ENCODE measurements at regions not wholly inside any gene's neighbourhood (a gene's known extent, or its start where the extent isn't known, plus 50 kb on each side); places are given as distances from the start of the nearest gene placed in this dataset.
"Not testable (repeated sequence)": the region's sequence is repeated elsewhere in the genome, so short reads cannot be mapped to it uniquely, and the experiment has no call there.

- Histone ChIP-seq H3K27me3 (ENCODE audit: control insufficient read depth in 1 of 2, insufficient read depth in 2 of 2, low read length in 2 of 2) (peaks cover 20 to 25% of the 10 kb centered on the region in 2 donors), H3K9me3 (ENCODE audit: control insufficient read depth in 2 of 2, low read length in 2 of 2) (no peaks in the 10 kb centered on the region), H3K27ac (ENCODE audit: low read length) (no peak overlapping the region), H3K36me3 (ENCODE audit: control insufficient read depth in 2 of 2, insufficient read depth in 2 of 2, low read length in 2 of 2) (no peaks in the 10 kb centered on the region), H3K4me3 (ENCODE audit: low read length in 2 of 2) (no peak overlapping the region), H3K4me1 (ENCODE audit: control insufficient read depth, insufficient read depth, low read length) (peaks cover 3% of the 10 kb centered on the region), H3K9ac (ENCODE audit: low read length in 2 of 2) (no peak overlapping the region)
These were observed 50.2 kb upstream of the FGF3 start for GRCh38 chr11:69869311-69869939.

- peaks cover 14 to 17% of the 10 kb centered on the region in 2 donors for H3K27me3 ChIP-seq (ENCODE audit: control insufficient read depth in 1 of 2, insufficient read depth in 2 of 2, low read length in 2 of 2)
- no peak overlapping the region for H3K9ac ChIP-seq (ENCODE audit: low read length in 2 of 2)
- peaks cover 3% of the 10 kb centered on the region for H3K4me1 ChIP-seq (ENCODE audit: control insufficient read depth, insufficient read depth, low read length)
- no peaks in the 10 kb centered on the region for H3K36me3 ChIP-seq (ENCODE audit: control insufficient read depth in 2 of 2, insufficient read depth in 2 of 2, low read length in 2 of 2)
- no peaks in the 10 kb centered on the region for H3K9me3 ChIP-seq (ENCODE audit: control insufficient read depth in 2 of 2, low read length in 2 of 2)
- H3K27ac ChIP-seq (ENCODE audit: low read length), result no peak overlapping the region
- H3K4me3 ChIP-seq (ENCODE audit: low read length in 2 of 2), result no peak overlapping the region
These were observed 51.5 kb upstream of the FGF3 start for GRCh38 chr11:69870766-69871165.

- Histone ChIP-seq H3K4me3 (ENCODE audit: low read length in 2 of 2) (no peak overlapping the region), H3K36me3 (ENCODE audit: control insufficient read depth in 2 of 2, insufficient read depth in 2 of 2, low read length in 2 of 2) (no peaks in the 10 kb centered on the region), H3K9me3 (ENCODE audit: control insufficient read depth in 2 of 2, low read length in 2 of 2) (no peaks in the 10 kb centered on the region), H3K27me3 (ENCODE audit: control insufficient read depth in 1 of 2, insufficient read depth in 2 of 2, low read length in 2 of 2) (peaks cover 3 to 6% of the 10 kb centered on the region in 2 donors), H3K9ac (ENCODE audit: low read length in 2 of 2) (no peak overlapping the region), H3K27ac (ENCODE audit: low read length) (no peak overlapping the region), H3K4me1 (ENCODE audit: control insufficient read depth, insufficient read depth, low read length) (peaks cover 3% of the 10 kb centered on the region)
These were observed 54.2 kb upstream of the FGF3 start for GRCh38 chr11:69873166-69874077.

- H3K9me3 ChIP-seq (ENCODE audit: control insufficient read depth in 2 of 2, low read length in 2 of 2), result no peaks in the 10 kb centered on the region
- H3K27ac ChIP-seq (ENCODE audit: low read length), result no peak overlapping the region
- no peaks in the 10 kb centered on the region for H3K36me3 ChIP-seq (ENCODE audit: control insufficient read depth in 2 of 2, insufficient read depth in 2 of 2, low read length in 2 of 2)
- no peak overlapping the region for H3K4me3 ChIP-seq (ENCODE audit: low read length in 2 of 2)
- peaks cover 3 to 4% of the 10 kb centered on the region in 2 donors for H3K27me3 ChIP-seq (ENCODE audit: control insufficient read depth in 1 of 2, insufficient read depth in 2 of 2, low read length in 2 of 2)
- H3K9ac ChIP-seq (ENCODE audit: low read length in 2 of 2), result no peak overlapping the region
- peaks cover 3% of the 10 kb centered on the region for H3K4me1 ChIP-seq (ENCODE audit: control insufficient read depth, insufficient read depth, low read length)
These were observed 55.2 kb upstream of the FGF3 start for GRCh38 chr11:69874178-69874983.

GRCh38 chr11:69874984-69875624 is 55.9 kb upstream of the FGF3 start:
- Histone ChIP-seq H3K9me3 (ENCODE audit: control insufficient read depth in 2 of 2, low read length in 2 of 2) (no peaks in the 10 kb centered on the region), H3K4me3 (ENCODE audit: low read length in 2 of 2) (no peak overlapping the region), H3K9ac (ENCODE audit: low read length in 2 of 2) (no peak overlapping the region), H3K27ac (ENCODE audit: low read length) (no peak overlapping the region), H3K4me1 (ENCODE audit: control insufficient read depth, insufficient read depth, low read length) (peaks cover 3% of the 10 kb centered on the region), H3K27me3 (ENCODE audit: control insufficient read depth in 1 of 2, insufficient read depth in 2 of 2, low read length in 2 of 2) (peaks cover 3 to 4% of the 10 kb centered on the region in 2 donors), H3K36me3 (ENCODE audit: control insufficient read depth in 2 of 2, insufficient read depth in 2 of 2, low read length in 2 of 2) (no peaks in the 10 kb centered on the region)

- no peaks in the 10 kb centered on the region for H3K4me1 ChIP-seq (ENCODE audit: control insufficient read depth, insufficient read depth, low read length)
- H3K9ac ChIP-seq (ENCODE audit: low read length in 2 of 2), result no peak overlapping the region
- no peak overlapping the region for H3K27ac ChIP-seq (ENCODE audit: low read length)
- H3K36me3 ChIP-seq (ENCODE audit: control insufficient read depth in 2 of 2, insufficient read depth in 2 of 2, low read length in 2 of 2), result no peaks in the 10 kb centered on the region
- H3K9me3 ChIP-seq (ENCODE audit: control insufficient read depth in 2 of 2, low read length in 2 of 2), result no peaks in the 10 kb centered on the region
- H3K4me3 ChIP-seq (ENCODE audit: low read length in 2 of 2), result no peak overlapping the region
- H3K27me3 ChIP-seq (ENCODE audit: control insufficient read depth in 1 of 2, insufficient read depth in 2 of 2, low read length in 2 of 2), result peaks cover 3 to 4% of the 10 kb centered on the region in 2 donors
These were observed 56.8 kb upstream of the FGF3 start for GRCh38 chr11:69876013-69876412.

- H3K36me3 ChIP-seq (ENCODE audit: control insufficient read depth in 2 of 2, insufficient read depth in 2 of 2, low read length in 2 of 2), result no peaks in the 10 kb centered on the region
- H3K27ac ChIP-seq (ENCODE audit: low read length), result no peak overlapping the region
- H3K9me3 ChIP-seq (ENCODE audit: control insufficient read depth in 2 of 2, low read length in 2 of 2), result no peaks in the 10 kb centered on the region
- H3K4me1 ChIP-seq (ENCODE audit: control insufficient read depth, insufficient read depth, low read length), result no peaks in the 10 kb centered on the region
- H3K4me3 ChIP-seq (ENCODE audit: low read length in 2 of 2), result no peak overlapping the region
- no peak overlapping the region for H3K9ac ChIP-seq (ENCODE audit: low read length in 2 of 2)
- H3K27me3 ChIP-seq (ENCODE audit: control insufficient read depth in 1 of 2, insufficient read depth in 2 of 2, low read length in 2 of 2), result peaks cover 3 to 5% of the 10 kb centered on the region in 2 donors
These were observed 58.0 kb upstream of the FGF3 start for GRCh38 chr11:69877235-69877634.

GRCh38 chr11:69877704-69878103 is 58.5 kb upstream of the FGF3 start:
- not testable (repeated sequence) for H3K9ac ChIP-seq (ENCODE audit: low read length in 2 of 2); H3K4me1 ChIP-seq (ENCODE audit: control insufficient read depth, insufficient read depth, low read length); H3K4me3 ChIP-seq (ENCODE audit: low read length in 2 of 2); H3K9me3 ChIP-seq (ENCODE audit: control insufficient read depth in 2 of 2, low read length in 2 of 2); H3K27me3 ChIP-seq (ENCODE audit: control insufficient read depth in 1 of 2, insufficient read depth in 2 of 2, low read length in 2 of 2); H3K27ac ChIP-seq (ENCODE audit: low read length); H3K36me3 ChIP-seq (ENCODE audit: control insufficient read depth in 2 of 2, insufficient read depth in 2 of 2, low read length in 2 of 2)

- Histone ChIP-seq H3K4me3 (ENCODE audit: low read length in 2 of 2) (no peak overlapping the region), H3K36me3 (ENCODE audit: control insufficient read depth in 2 of 2, insufficient read depth in 2 of 2, low read length in 2 of 2) (no peaks in the 10 kb centered on the region), H3K9ac (ENCODE audit: low read length in 2 of 2) (no peak overlapping the region), H3K27ac (ENCODE audit: low read length) (no peak overlapping the region), H3K4me1 (ENCODE audit: control insufficient read depth, insufficient read depth, low read length) (no peaks in the 10 kb centered on the region), H3K9me3 (ENCODE audit: control insufficient read depth in 2 of 2, low read length in 2 of 2) (no peaks in the 10 kb centered on the region), H3K27me3 (ENCODE audit: control insufficient read depth in 1 of 2, insufficient read depth in 2 of 2, low read length in 2 of 2) (peaks cover 4 to 11% of the 10 kb centered on the region in 2 donors)
These were observed 59.1 kb upstream of the FGF3 start for GRCh38 chr11:69878144-69878883.

All from stomach smooth muscle (tissue), 2 donors.